Muscle of leg (tissue), 3 donors: ENCODE measurements at regions not wholly inside any gene's neighbourhood (a gene's known extent, or its start where the extent isn't known, plus 50 kb on each side); places are given as distances from the start of the nearest gene placed in this dataset.
"Not testable (repeated sequence)": the region's sequence is repeated elsewhere in the genome, so short reads cannot be mapped to it uniquely, and the experiment has no call there.

Source experiments
- DNase-seq: peaks from one replicate; pipeline ENCODE4 v3.0.0; 2013
- H3K27ac ChIP-seq: one replicate; pipeline ENCODE4 v1.5.1; 2013; ENCODE audit warnings: mild to moderate bottlenecking, low read length, control low read depth
- H3K27me3 ChIP-seq: one replicate; pipeline ENCODE4 v1.6.1; 2013; ENCODE audit warnings: low read length; ENCODE audit not compliant: control insufficient read depth, insufficient read depth
- H3K36me3 ChIP-seq: one replicate; pipeline ENCODE4 v1.6.1; 2013; ENCODE audit warnings: low read length; ENCODE audit not compliant: control insufficient read depth, insufficient read depth
- H3K4me1 ChIP-seq: one replicate; pipeline ENCODE4 v1.6.1; 2013; ENCODE audit warnings: low read length; ENCODE audit not compliant: control insufficient read depth, insufficient read depth
- H3K4me3 ChIP-seq: one replicate; pipeline ENCODE4 v1.5.1; 2013; ENCODE audit warnings: low read length, control low read depth
- H3K9me3 ChIP-seq: replicated peaks from 2 replicates; pipeline ENCODE4 v1.6.1; 2013; ENCODE audit warnings: low read depth, low read length; ENCODE audit not compliant: control insufficient read depth
- WGBS: methylation state at CpG from one replicate; pipeline ENCODE4 v1.1.5; 2013; ENCODE audit warnings: missing lambda C conversion rate; ENCODE audit not compliant: insufficient coverage; 5-methylcytosine and 5-hydroxymethylcytosine counted together

GRCh38 chrX:26914232-26914631 is 548.9 kb downstream of the PPP4R3C start:
- no peak for DNase-seq
- no peaks in the 10 kb centered on the region for H3K9me3 ChIP-seq
- H3K36me3 ChIP-seq = no peaks in the 10 kb centered on the region
- no peak overlapping the region for H3K27ac ChIP-seq
- peaks cover 2% of the 10 kb centered on the region for H3K27me3 ChIP-seq
- H3K4me1 ChIP-seq = no peaks in the 10 kb centered on the region
- WGBS = no CpG with 5 or more reads among the region's 2 CpGs
- no peak overlapping the region for H3K4me3 ChIP-seq

DNA sequence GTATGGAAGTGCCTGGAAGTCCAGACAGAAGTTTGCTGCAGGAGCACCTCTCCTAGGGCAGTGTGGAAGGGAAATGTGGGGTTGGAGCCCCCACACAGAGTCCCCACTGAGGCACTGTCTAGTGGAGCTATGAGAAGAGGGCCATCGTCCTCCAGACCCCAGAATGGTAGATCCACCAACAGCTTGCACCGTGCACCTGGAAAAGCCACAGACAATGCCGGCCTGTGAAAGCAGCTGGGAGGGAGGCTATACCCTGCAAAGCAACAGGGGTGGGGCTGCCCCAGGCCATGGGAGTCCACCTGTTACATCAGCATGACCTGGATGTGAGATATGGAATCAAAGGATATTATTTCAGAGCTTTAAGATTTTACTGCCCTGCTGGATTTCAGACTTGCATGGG is 551.4 kb downstream of the PPP4R3C start:
- H3K36me3 ChIP-seq, H3K27me3 ChIP-seq, DNase-seq, H3K4me1 ChIP-seq, H3K27ac ChIP-seq, H3K4me3 ChIP-seq, H3K9me3 ChIP-seq: not testable (repeated sequence)
- 58% methylated on average over 2 of the region's 3 CpGs for WGBS

GRCh38 chrX:26909728-26910127 is 553.4 kb downstream of the PPP4R3C start:
- no peak for DNase-seq
- no CpG with 5 or more reads among the region's 2 CpGs for WGBS
- no peak overlapping the region for H3K27ac ChIP-seq
- no peak overlapping the region for H3K4me3 ChIP-seq
- no peaks in the 10 kb centered on the region for H3K9me3 ChIP-seq
- H3K27me3 ChIP-seq = peaks cover 2% of the 10 kb centered on the region
- H3K36me3 ChIP-seq = no peaks in the 10 kb centered on the region
- H3K4me1 ChIP-seq = no peaks in the 10 kb centered on the region

GRCh38 chrX:26908218-26908617 is 554.9 kb downstream of the PPP4R3C start:
- DNase-seq = no peak
- no peak overlapping the region for H3K4me3 ChIP-seq
- no CpG with 5 or more reads among the region's 1 CpG for WGBS
- H3K36me3 ChIP-seq = no peaks in the 10 kb centered on the region
- H3K9me3 ChIP-seq = no peaks in the 10 kb centered on the region
- no peaks in the 10 kb centered on the region for H3K4me1 ChIP-seq
- peaks cover 2% of the 10 kb centered on the region for H3K27me3 ChIP-seq
- H3K27ac ChIP-seq = no peak overlapping the region

GRCh38 chrX:26889574-26889973 is 573.6 kb downstream of the PPP4R3C start:
- no peak for DNase-seq
- H3K27ac ChIP-seq = no peak overlapping the region
- no peaks in the 10 kb centered on the region for H3K4me1 ChIP-seq
- no peaks in the 10 kb centered on the region for H3K27me3 ChIP-seq
- H3K4me3 ChIP-seq = no peak overlapping the region
- WGBS = no CpG with 5 or more reads among the region's 3 CpGs
- H3K36me3 ChIP-seq = no peaks in the 10 kb centered on the region
- H3K9me3 ChIP-seq = no peaks in the 10 kb centered on the region

GRCh38 chrX:26873736-26874135 is 589.4 kb downstream of the PPP4R3C start:
- no peaks in the 10 kb centered on the region for H3K36me3 ChIP-seq
- DNase-seq = no peak
- H3K4me3 ChIP-seq = no peak overlapping the region
- WGBS = 92% methylated on average over 26 of the region's 29 CpGs
- H3K27ac ChIP-seq = no peak overlapping the region
- H3K27me3 ChIP-seq = peaks cover 2% of the 10 kb centered on the region
- peaks cover 2% of the 10 kb centered on the region for H3K9me3 ChIP-seq
- H3K4me1 ChIP-seq = no peaks in the 10 kb centered on the region

GRCh38 chrX:26871967-26872366 is 591.2 kb downstream of the PPP4R3C start:
- no peak overlapping the region for H3K4me3 ChIP-seq
- WGBS = no CpG with 5 or more reads among the region's 1 CpG
- DNase-seq = no peak

GRCh38 chrX:26851981-26852380 is 611.2 kb downstream of the PPP4R3C start:
- WGBS = no CpG with 5 or more reads among the region's 1 CpG
- peak; percentile 3 for DNase-seq

More at GRCh38 chrX:26871967-26872366, 591.2 kb downstream of the PPP4R3C start:
- H3K27ac ChIP-seq = no peak overlapping the region
- peaks cover 2% of the 10 kb centered on the region for H3K9me3 ChIP-seq
- no peaks in the 10 kb centered on the region for H3K36me3 ChIP-seq
- peaks cover 2% of the 10 kb centered on the region for H3K27me3 ChIP-seq
- H3K4me1 ChIP-seq = no peaks in the 10 kb centered on the region

GRCh38 chrX:26848511-26848910 is 614.6 kb downstream of the PPP4R3C start:
- no peak for DNase-seq
- H3K4me1 ChIP-seq = no peaks in the 10 kb centered on the region
- H3K36me3 ChIP-seq = no peaks in the 10 kb centered on the region
- no peak overlapping the region for H3K27ac ChIP-seq
- H3K9me3 ChIP-seq = no peaks in the 10 kb centered on the region
- no CpG with 5 or more reads among the region's 2 CpGs for WGBS
- H3K27me3 ChIP-seq = no peaks in the 10 kb centered on the region
- H3K4me3 ChIP-seq = no peak overlapping the region

More at GRCh38 chrX:26851981-26852380, 611.2 kb downstream of the PPP4R3C start:
- Histone ChIP-seq H3K9me3 (no peaks in the 10 kb centered on the region), H3K27me3 (no peaks in the 10 kb centered on the region), H3K4me1 (no peaks in the 10 kb centered on the region), H3K36me3 (no peaks in the 10 kb centered on the region), H3K27ac (no peak overlapping the region), H3K4me3 (no peak overlapping the region)

DNA sequence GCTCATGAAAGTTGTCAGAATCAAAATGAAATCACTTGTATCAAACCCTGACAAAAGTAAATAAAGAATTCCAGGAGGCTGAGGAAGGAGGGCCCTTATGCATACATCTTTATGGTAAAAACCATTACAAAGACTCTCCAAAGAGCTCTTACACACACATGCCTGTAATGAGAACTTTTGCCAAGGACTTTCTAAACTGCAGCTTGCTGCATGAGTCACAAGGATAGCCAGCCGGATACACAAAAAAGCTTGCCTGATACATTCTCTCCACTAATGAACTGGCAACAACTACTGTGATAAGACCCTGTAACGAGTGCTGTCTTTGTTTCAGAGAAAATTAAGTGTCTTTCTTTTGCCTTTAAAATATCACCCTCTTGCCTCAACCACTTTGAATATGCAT is 618.1 kb downstream of the PPP4R3C start:
- Histone ChIP-seq H3K27me3 (no peaks in the 10 kb centered on the region), H3K4me1 (no peaks in the 10 kb centered on the region), H3K4me3 (no peak overlapping the region), H3K9me3 (no peaks in the 10 kb centered on the region), H3K36me3 (no peaks in the 10 kb centered on the region), H3K27ac (no peak overlapping the region)
- DNase-seq = peak; percentile 3
- 60% methylated on average over 1 of the region's 2 CpGs for WGBS

- Histone ChIP-seq H3K27ac (no peak overlapping the region), H3K27me3 (no peaks in the 10 kb centered on the region), H3K4me1 (no peaks in the 10 kb centered on the region), H3K9me3 (peaks cover 4% of the 10 kb centered on the region), H3K4me3 (no peak overlapping the region), H3K36me3 (no peaks in the 10 kb centered on the region)
- no peak for DNase-seq
- WGBS = 20% methylated on average over 1 of the region's 1 CpG
Observed at GRCh38 chrX:26822448-26822847, 606.5 kb downstream of the MAGEB5 start.
